ENCODE measurements at regions not wholly inside any gene's neighbourhood (a gene's known extent, or its start where the extent isn't known, plus 50 kb on each side); places are given as distances from the start of the nearest gene placed in this dataset.

DNA sequence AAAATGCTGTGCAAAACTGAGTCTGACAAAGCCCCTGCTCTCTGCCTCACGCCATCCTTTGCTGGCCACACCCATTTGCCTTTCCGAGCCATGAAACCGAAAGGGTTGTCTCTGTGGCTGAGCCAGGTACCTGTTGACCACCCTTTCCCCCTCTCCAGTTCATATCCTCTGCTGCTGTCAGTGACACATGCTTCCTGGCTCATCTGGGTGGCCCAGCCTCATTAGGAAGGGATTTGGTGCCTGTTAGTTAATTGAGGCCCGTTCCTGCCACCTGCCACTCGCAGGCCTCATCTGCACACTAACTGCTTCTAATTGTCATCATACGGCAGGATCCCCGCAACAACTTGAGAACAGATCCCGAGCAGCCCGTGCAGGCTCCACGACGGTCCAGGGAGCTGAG, 79.2 kb downstream of the OLIG1 start:
- TF ChIP-seq TCF7L2 (IDR thresholded peaks at IDR 0.05; ENCODE audit: low read depth, low read length) (no peak), POLR2AphosphoS5 (IDR thresholded peaks at IDR 0.05; ENCODE audit: low read depth, low read length) (no peak)
- TF ChIP-seq, protein P1, sequence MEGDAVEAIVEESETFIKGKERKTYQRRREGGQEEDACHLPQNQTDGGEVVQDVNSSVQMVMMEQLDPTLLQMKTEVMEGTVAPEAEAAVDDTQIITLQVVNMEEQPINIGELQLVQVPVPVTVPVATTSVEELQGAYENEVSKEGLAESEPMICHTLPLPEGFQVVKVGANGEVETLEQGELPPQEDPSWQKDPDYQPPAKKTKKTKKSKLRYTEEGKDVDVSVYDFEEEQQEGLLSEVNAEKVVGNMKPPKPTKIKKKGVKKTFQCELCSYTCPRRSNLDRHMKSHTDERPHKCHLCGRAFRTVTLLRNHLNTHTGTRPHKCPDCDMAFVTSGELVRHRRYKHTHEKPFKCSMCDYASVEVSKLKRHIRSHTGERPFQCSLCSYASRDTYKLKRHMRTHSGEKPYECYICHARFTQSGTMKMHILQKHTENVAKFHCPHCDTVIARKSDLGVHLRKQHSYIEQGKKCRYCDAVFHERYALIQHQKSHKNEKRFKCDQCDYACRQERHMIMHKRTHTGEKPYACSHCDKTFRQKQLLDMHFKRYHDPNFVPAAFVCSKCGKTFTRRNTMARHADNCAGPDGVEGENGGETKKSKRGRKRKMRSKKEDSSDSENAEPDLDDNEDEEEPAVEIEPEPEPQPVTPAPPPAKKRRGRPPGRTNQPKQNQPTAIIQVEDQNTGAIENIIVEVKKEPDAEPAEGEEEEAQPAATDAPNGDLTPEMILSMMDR (IDR thresholded peaks at IDR 0.05): no peak
- TF ChIP-seq, protein P2, sequence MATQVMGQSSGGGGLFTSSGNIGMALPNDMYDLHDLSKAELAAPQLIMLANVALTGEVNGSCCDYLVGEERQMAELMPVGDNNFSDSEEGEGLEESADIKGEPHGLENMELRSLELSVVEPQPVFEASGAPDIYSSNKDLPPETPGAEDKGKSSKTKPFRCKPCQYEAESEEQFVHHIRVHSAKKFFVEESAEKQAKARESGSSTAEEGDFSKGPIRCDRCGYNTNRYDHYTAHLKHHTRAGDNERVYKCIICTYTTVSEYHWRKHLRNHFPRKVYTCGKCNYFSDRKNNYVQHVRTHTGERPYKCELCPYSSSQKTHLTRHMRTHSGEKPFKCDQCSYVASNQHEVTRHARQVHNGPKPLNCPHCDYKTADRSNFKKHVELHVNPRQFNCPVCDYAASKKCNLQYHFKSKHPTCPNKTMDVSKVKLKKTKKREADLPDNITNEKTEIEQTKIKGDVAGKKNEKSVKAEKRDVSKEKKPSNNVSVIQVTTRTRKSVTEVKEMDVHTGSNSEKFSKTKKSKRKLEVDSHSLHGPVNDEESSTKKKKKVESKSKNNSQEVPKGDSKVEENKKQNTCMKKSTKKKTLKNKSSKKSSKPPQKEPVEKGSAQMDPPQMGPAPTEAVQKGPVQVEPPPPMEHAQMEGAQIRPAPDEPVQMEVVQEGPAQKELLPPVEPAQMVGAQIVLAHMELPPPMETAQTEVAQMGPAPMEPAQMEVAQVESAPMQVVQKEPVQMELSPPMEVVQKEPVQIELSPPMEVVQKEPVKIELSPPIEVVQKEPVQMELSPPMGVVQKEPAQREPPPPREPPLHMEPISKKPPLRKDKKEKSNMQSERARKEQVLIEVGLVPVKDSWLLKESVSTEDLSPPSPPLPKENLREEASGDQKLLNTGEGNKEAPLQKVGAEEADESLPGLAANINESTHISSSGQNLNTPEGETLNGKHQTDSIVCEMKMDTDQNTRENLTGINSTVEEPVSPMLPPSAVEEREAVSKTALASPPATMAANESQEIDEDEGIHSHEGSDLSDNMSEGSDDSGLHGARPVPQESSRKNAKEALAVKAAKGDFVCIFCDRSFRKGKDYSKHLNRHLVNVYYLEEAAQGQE (IDR thresholded peaks at IDR 0.05; ENCODE audit: insufficient read depth in 1 of 2, low read depth in 2 of 2, low read length in 1 of 2): no peak

Data from Panc1 (cell line).